OCI-LY7 (cell line): ENCODE measurements at regions not wholly inside any gene's neighbourhood (a gene's known extent, or its start where the extent isn't known, plus 50 kb on each side); places are given as distances from the start of the nearest gene placed in this dataset.

ENCODE experiments used
- BruUV-seq: library from RNA; stranded (reverse); fragments of 400-500 nt; replicated peaks from 2 replicates; lab custom pipeline; 2021; lab: Mats Ljungman, UMichigan
- CTCF ChIA-PET: fragments of 300-600 bp; sonication (Branson Sonifier 250); formaldehyde crosslinking; loops from one replicate; lab custom pipeline; 2022; ENCODE audit warnings: antibody characterized with exemption; ENCODE audit not compliant: unreplicated experiment; lab: Charles Lee
- POLR2A ChIA-PET: fragments of 300-600 bp; sonication (Branson Sonifier 250); formaldehyde crosslinking; loops from one replicate; lab custom pipeline; 2022; ENCODE audit warnings: antibody characterized with exemption; lab: Charles Lee
- DNase-seq: peaks from one replicate; pipeline ENCODE4 v3.0.0-alpha.2; 2015; ENCODE audit warnings: low spot score
- H2AFZ ChIP-seq: fragments of 200-600 bp; sonication (generic), shearing (Covaris generic); 2 replicates; pipeline ENCODE4 v1.6.1; 2014; ENCODE audit warnings: mild to moderate bottlenecking, antibody characterized with exemption, low read length, moderate library complexity
- H3K27ac ChIP-seq: fragments of 200-600 bp; sonication (generic); 2 replicates; pipeline ENCODE4 v1.5.1; 2014; ENCODE audit warnings: mixed run types, low read depth, mild to moderate bottlenecking, moderate library complexity, low read length, inconsistent platforms; ENCODE audit not compliant: poor library complexity, severe bottlenecking
- H3K36me3 ChIP-seq: fragments of 200-600 bp; sonication (generic); 2 replicates; pipeline ENCODE4 v1.6.1; 2014; ENCODE audit warnings: mild to moderate bottlenecking, antibody characterized with exemption, low read length, moderate library complexity, mixed read lengths; ENCODE audit not compliant: insufficient read depth
- H3K4me1 ChIP-seq: fragments of 200-600 bp; sonication (generic); 2 replicates; pipeline ENCODE4 v1.5.1; 2014; ENCODE audit warnings: mild to moderate bottlenecking, low read length; ENCODE audit not compliant: insufficient read depth, poor library complexity, severe bottlenecking
- H3K4me2 ChIP-seq: fragments of 200-600 bp; sonication (generic); 2 replicates; pipeline ENCODE4 v1.6.1; 2014; ENCODE audit warnings: mild to moderate bottlenecking, low read length
- H3K4me3 ChIP-seq: fragments of 200-600 bp; sonication (generic); 2 replicates; pipeline ENCODE4 v1.5.1; 2014; ENCODE audit warnings: mild to moderate bottlenecking, low read depth, low read length; ENCODE audit not compliant: poor library complexity, severe bottlenecking
- H3K79me2 ChIP-seq: fragments of 200-600 bp; sonication (generic); 2 replicates; pipeline ENCODE4 v1.6.1; 2016; ENCODE audit warnings: low read depth, mild to moderate bottlenecking, low read length, moderate library complexity, mixed read lengths; ENCODE audit not compliant: insufficient read depth
- H3K9me2 ChIP-seq: fragments of 200-600 bp; sonication (generic); 2 replicates; pipeline ENCODE4 v1.6.1; 2016; ENCODE audit warnings: mild to moderate bottlenecking, low read length, mixed read lengths; ENCODE audit not compliant: insufficient read depth
- H3K9me3 ChIP-seq: fragments of 200-600 bp; sonication (generic); 2 replicates; pipeline ENCODE4 v1.6.1; 2014; ENCODE audit warnings: mild to moderate bottlenecking, mixed run types, low read length, mixed read lengths
- H4K20me1 ChIP-seq: fragments of 200-600 bp; sonication (generic); 2 replicates; pipeline ENCODE4 v1.6.1; 2014; ENCODE audit warnings: mild to moderate bottlenecking, antibody characterized with exemption, low read length, moderate library complexity, mixed read lengths; ENCODE audit not compliant: insufficient read depth
- EZH2phosphoT487 ChIP-seq: fragments of 200-600 bp; sonication (generic); IDR thresholded peaks from 2 replicates; pipeline ENCODE4 v1.6.1; 2018; ENCODE audit warnings: low read depth, borderline replicate concordance, mild to moderate bottlenecking, mixed run types, antibody characterized with exemption, low read length, moderate library complexity, mixed read lengths
- intact Hi-C: fragments of 100-400 bp; cut with micrococcal nuclease; formaldehyde crosslinking; loops from one replicate; pipeline ENCODE4 v1.10.0; 2022; ENCODE audit not compliant: unreplicated experiment
- TF ChIP-seq, protein P1 (sequence below): fragments of 200-600 bp; sonication (generic); conservative IDR thresholded peaks from 2 replicates; pipeline ENCODE4 v1.5.1; 2014; ENCODE audit warnings: mild to moderate bottlenecking, antibody characterized with exemption, low read length, moderate library complexity, mixed read lengths

DNA sequence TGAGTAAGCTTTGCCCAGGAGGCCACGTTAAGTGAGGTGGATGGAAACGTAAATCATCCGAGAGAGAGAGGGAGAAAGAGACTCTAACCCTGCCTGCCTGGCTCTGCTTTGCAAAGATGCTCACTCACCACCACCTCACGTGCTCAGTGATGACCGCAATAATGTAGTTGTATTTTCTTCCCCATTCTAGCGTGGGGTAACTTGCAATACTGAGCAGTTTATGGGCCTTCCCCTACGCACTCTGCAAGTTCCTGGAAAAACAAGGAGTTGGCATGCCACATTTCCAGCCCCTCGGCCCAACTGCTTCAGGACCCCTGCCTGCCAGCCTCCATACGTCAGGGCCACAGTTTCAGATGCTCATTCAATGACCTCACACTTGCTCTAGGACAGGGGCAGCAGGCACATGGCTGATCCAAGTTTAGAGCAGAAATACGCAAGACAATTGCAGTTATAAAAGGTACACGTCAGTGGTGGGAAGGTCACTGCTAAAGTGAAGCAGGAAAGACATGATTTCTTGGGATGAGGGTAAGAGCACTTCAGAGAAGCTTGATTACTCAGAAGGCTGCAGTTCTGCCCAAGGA, 112.5 kb upstream of the RAB4A start:
- ChIA-PET CTCF (no interaction called here), POLR2A (no interaction called here)
- intact Hi-C loops: no loop called here
- H3K4me2 ChIP-seq: no peak overlapping the region
- no peak overlapping the region for H2AFZ ChIP-seq
- no TSS peak for BruUV-seq
- H3K36me3 ChIP-seq: no peaks in the 10 kb centered on the region
- no peaks in the 10 kb centered on the region for H4K20me1 ChIP-seq
- no peaks in the 10 kb centered on the region for H3K79me2 ChIP-seq
- H3K27ac ChIP-seq: no peak overlapping the region
- H3K4me3 ChIP-seq: no peak overlapping the region
- TF ChIP-seq, protein P1, sequence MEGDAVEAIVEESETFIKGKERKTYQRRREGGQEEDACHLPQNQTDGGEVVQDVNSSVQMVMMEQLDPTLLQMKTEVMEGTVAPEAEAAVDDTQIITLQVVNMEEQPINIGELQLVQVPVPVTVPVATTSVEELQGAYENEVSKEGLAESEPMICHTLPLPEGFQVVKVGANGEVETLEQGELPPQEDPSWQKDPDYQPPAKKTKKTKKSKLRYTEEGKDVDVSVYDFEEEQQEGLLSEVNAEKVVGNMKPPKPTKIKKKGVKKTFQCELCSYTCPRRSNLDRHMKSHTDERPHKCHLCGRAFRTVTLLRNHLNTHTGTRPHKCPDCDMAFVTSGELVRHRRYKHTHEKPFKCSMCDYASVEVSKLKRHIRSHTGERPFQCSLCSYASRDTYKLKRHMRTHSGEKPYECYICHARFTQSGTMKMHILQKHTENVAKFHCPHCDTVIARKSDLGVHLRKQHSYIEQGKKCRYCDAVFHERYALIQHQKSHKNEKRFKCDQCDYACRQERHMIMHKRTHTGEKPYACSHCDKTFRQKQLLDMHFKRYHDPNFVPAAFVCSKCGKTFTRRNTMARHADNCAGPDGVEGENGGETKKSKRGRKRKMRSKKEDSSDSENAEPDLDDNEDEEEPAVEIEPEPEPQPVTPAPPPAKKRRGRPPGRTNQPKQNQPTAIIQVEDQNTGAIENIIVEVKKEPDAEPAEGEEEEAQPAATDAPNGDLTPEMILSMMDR: no peak
- TF ChIP-seq EZH2phosphoT487: no peak
- DNase-seq: no peak
- no peaks in the 10 kb centered on the region for H3K4me1 ChIP-seq
- H3K9me2 ChIP-seq: no peaks in the 10 kb centered on the region
- H3K9me3 ChIP-seq: no peaks in the 10 kb centered on the region

DNA sequence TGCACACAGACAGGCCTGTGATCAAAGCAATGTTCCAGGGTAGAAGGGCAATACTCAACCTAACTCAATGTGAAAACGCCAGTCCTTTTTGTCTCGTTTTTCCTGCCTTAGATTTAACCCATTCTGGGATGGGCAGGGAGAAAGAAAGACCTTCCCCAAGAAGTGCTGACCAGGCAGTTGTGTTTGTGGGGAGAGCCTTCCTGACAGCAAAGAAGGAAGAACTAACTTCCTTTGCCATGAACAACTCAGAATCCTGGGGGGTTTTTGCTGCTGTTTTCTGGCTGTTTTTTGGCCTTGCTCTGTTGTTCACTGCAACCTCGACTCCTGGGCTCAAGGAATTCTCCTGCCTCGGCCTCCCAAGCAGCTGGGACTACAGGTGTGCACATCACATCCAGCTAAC, 112.0 kb upstream of the RAB4A start:
- Histone ChIP-seq H3K4me3 (no peak overlapping the region), H3K9me2 (no peaks in the 10 kb centered on the region), H2AFZ (no peak overlapping the region), H4K20me1 (no peaks in the 10 kb centered on the region), H3K4me2 (no peak overlapping the region), H3K27ac (no peak overlapping the region), H3K9me3 (no peaks in the 10 kb centered on the region), H3K36me3 (no peaks in the 10 kb centered on the region), H3K4me1 (no peaks in the 10 kb centered on the region), H3K79me2 (no peaks in the 10 kb centered on the region)
- CTCF ChIA-PET: interaction anchor here (0.6 kb wide), 1 partner anchor 685 kb away, joined by 4 read pairs; no protein-coding TSS in a partner anchor
- BruUV-seq: no TSS peak
- no peak for DNase-seq
- POLR2A ChIA-PET: no interaction called here
- TF ChIP-seq, protein P1: no peak
- no peak for TF ChIP-seq EZH2phosphoT487
- intact Hi-C loops: no loop called here

DNA sequence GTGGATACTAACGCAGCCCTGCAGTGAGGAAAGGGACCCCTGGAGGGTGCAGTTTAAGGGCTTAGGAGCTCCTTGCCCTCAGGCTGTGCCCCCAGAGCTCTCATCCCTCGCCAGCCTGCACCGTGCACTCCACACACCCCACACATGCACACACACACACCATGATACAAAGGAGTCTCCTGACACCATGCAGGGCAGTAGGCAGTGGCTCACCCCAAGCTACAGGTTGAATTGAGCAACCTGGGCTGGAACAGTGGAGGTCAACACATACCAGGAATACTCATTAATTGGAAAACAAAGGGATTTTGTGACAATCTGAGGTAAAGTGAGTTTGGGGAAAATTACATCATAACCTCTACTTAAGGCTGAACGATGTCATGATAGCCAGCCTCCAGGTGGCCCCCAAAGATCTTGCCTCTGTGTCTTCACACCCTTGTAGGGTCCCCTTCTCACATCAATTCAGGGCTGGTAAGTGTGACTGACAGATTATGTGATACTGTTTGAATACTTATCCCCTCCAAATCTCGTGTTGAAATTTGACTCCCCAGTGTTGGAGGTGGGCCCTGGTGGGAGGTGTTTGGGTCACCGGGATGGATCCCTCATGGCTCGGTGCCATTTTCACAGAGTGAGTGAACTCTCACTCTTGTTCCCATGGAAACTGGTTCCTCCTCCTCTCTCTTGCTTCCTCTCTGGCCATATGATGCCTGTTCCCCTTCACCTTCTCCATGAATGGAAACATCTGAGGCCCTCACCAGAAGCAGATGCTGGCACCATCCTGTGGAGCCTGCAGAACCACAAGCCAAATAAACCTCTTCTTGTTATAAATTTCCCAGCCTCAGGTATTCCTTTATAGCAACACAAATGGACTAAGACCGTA, 111.0 kb upstream of the RAB4A start:
- BruUV-seq: no TSS peak
- H3K4me3 ChIP-seq: no peak overlapping the region
- intact Hi-C loops: no loop called here
- H3K36me3 ChIP-seq: no peaks in the 10 kb centered on the region
- H4K20me1 ChIP-seq: no peaks in the 10 kb centered on the region
- no peaks in the 10 kb centered on the region for H3K9me3 ChIP-seq
- no peak overlapping the region for H2AFZ ChIP-seq
- TF ChIP-seq, protein P1: no peak
- TF ChIP-seq EZH2phosphoT487: no peak
- H3K4me1 ChIP-seq: no peaks in the 10 kb centered on the region
- no peak overlapping the region for H3K27ac ChIP-seq
- H3K79me2 ChIP-seq: no peaks in the 10 kb centered on the region
- H3K9me2 ChIP-seq: no peaks in the 10 kb centered on the region
- ChIA-PET CTCF (no interaction called here), POLR2A (no interaction called here)
- no peak for DNase-seq
- H3K4me2 ChIP-seq: no peak overlapping the region
